ENCODE measurements at regions not wholly inside any gene's neighbourhood (a gene's known extent, or its start where the extent isn't known, plus 50 kb on each side); places are given as distances from the start of the nearest gene placed in this dataset.

DNA sequence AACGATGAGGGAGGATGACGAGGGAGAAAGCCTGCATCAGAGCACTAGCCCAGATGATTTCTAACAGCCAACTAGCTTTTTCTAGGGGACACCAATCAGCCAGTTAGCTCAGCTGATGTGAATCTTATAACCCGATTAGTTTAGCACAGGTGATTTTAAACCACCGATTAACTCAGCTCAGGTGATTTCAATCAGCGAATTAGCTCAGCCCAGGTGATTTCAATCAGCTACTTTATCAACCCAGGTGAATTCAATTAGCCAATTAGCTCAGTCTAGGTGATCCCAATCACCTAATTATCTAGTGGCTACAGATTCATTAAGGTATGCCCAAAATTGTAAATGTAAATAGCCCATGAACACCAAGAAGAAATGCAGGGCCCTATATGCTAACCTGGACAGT lies 146.9 kb downstream of the ZNF486 start:
- peak; percentile 77 for TF ChIP-seq GATA2 (IDR thresholded peaks at IDR 0.05; ENCODE audit: low read depth, low read length)
- peak; percentile 55 for TF ChIP-seq GATA3 (IDR thresholded peaks at IDR 0.05; ENCODE audit: low read depth, low read length)

Data from SH-SY5Y (cell line).